ENCODE measurements at regions not wholly inside any gene's neighbourhood (a gene's known extent, or its start where the extent isn't known, plus 50 kb on each side); places are given as distances from the start of the nearest gene placed in this dataset.

GRCh38 chr19:40932008-40932959 is 50.3 kb upstream of the CYP2A7 start:
- TF ChIP-seq POLR2AphosphoS5 (IDR thresholded peaks at IDR 0.05; ENCODE audit: insufficient read depth, low read depth, low read length) (no peak), CTCF (IDR thresholded peaks at IDR 0.05; ENCODE audit: extremely low read depth in 1 of 2, insufficient read depth in 1 of 2, low read depth in 1 of 2, low read length in 2 of 2) (no peak), EZH2 (IDR thresholded peaks at IDR 0.05; ENCODE audit: borderline replicate concordance, low read depth, low read length, severe bottlenecking) (no peak), POLR2A (IDR thresholded peaks at IDR 0.05; ENCODE audit: low read depth, low read length) (no peak)

All from endothelial cell of umbilical vein (primary cell).